Caco-2 (cell line): ENCODE measurements at regions not wholly inside any gene's neighbourhood (a gene's known extent, or its start where the extent isn't known, plus 50 kb on each side); places are given as distances from the start of the nearest gene placed in this dataset.

Experiments used
- BruUV-seq: library from RNA; stranded (reverse); fragments of 400-500 nt; replicated peaks from 2 replicates; lab custom pipeline; 2021; lab: Mats Ljungman, UMichigan
- CTCF ChIA-PET: fragments of 300-600 bp; sonication (Branson Sonifier 250); formaldehyde crosslinking; loops from one replicate; lab custom pipeline; 2022; ENCODE audit warnings: antibody characterized with exemption; lab: Charles Lee
- POLR2A ChIA-PET: fragments of 300-600 bp; sonication (Branson Sonifier 250); formaldehyde crosslinking; loops from one replicate; lab custom pipeline; 2022; ENCODE audit warnings: antibody characterized with exemption; lab: Charles Lee
- DNase-seq, 2 experiments: peaks; one replicate each; pipeline versions ENCODE4 v3.0.0 to v3.0.0-alpha.2; 2020 to 2022
- H3K27me3 ChIP-seq: replicated peaks from 2 replicates; pipeline ENCODE4 v1.6.0; 2011; ENCODE audit warnings: low read length; ENCODE audit not compliant: control insufficient read depth, insufficient read depth
- H3K36me3 ChIP-seq: 2 replicates; pipeline ENCODE4 v1.5.1; 2011; ENCODE audit warnings: low read length; ENCODE audit not compliant: control insufficient read depth, insufficient read depth
- H3K4me1 ChIP-seq: fragments of 250-450 bp; sonication (Bioruptor Pico); 2 replicates; pipeline ENCODE4 v1.5.1; 2020; ENCODE audit warnings: mild to moderate bottlenecking
- H3K4me3 ChIP-seq: 2 replicates; pipeline ENCODE4 v1.5.1; 2011; ENCODE audit warnings: low read depth, mild to moderate bottlenecking, control low read depth, low read length
- H3K9me3 ChIP-seq: fragments of 250-450 bp; sonication (Bioruptor Pico); 2 replicates; pipeline ENCODE4 v1.5.1; 2020; ENCODE audit warnings: mild to moderate bottlenecking, moderate library complexity
- H3K27ac Mint-ChIP-seq: one replicate; pipeline ENCODE4 v1.8.0; 2022; ENCODE audit warnings: mixed read lengths; ENCODE audit not compliant: unreplicated experiment
- H3K27me3 Mint-ChIP-seq: one replicate; pipeline ENCODE4 v1.8.0; 2022; ENCODE audit warnings: mixed read lengths; ENCODE audit not compliant: insufficient read depth, unreplicated experiment
- H3K36me3 Mint-ChIP-seq: one replicate; pipeline ENCODE4 v1.8.0; 2022; ENCODE audit warnings: mild to moderate bottlenecking, mixed read lengths; ENCODE audit not compliant: insufficient read depth, unreplicated experiment
- H3K4me1 Mint-ChIP-seq: one replicate; pipeline ENCODE4 v1.8.0; 2022; ENCODE audit warnings: low read depth, mixed read lengths; ENCODE audit not compliant: unreplicated experiment
- H3K4me3 Mint-ChIP-seq: one replicate; pipeline ENCODE4 v1.8.0; 2022; ENCODE audit warnings: mild to moderate bottlenecking, moderate library complexity, mixed read lengths; ENCODE audit not compliant: unreplicated experiment
- H3K9me3 Mint-ChIP-seq: one replicate; pipeline ENCODE4 v1.8.0; 2022; ENCODE audit warnings: mixed read lengths; ENCODE audit not compliant: unreplicated experiment
- intact Hi-C: fragments of 100-400 bp; cut with micrococcal nuclease; formaldehyde crosslinking; loops from one replicate; pipeline ENCODE4 v1.10.0; 2022; ENCODE audit not compliant: unreplicated experiment
- TF ChIP-seq, protein P1 (sequence below), 2 experiments: fragments of 200-600 bp in 1 of 2; IDR thresholded peaks; 1 replicate in 1 of 2; 2 replicates in 1 of 2; pipeline versions ENCODE4 v1.5.1 to v1.8.0; 2011 to 2022; ENCODE audit warnings: antibody characterized with exemption in 1 of 2, control low read depth in 1 of 2, inconsistent platforms in 1 of 2, low read depth in 1 of 2, low read length in 1 of 2, mild to moderate bottlenecking in 1 of 2, moderate library complexity in 1 of 2; ENCODE audit not compliant: insufficient read depth in 1 of 2, severe bottlenecking in 1 of 2, unreplicated experiment in 1 of 2

DNA sequence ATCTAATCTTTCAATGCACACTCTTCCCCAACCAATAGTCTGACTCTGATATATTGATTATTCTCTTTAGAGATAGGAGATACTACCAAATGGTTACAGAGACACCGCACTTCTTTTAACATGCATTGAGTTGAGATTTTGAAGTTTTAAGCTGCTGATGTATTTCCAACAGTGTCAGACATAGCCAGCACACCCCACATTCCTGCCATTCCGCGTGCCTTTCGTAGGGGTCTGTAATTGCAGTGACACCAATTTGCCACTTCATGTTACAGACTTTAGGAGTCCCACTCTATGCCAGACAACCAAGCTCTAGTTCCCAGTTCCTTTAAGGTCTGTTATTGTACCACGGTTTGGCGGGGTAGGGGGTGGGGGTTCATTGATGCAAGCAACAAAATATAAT lies 618.2 kb upstream of the FRG1 start:
- Histone ChIP-seq H3K4me3 (no peak overlapping the region), H3K36me3 (no peaks in the 10 kb centered on the region), H3K4me1 (no peaks in the 10 kb centered on the region), H3K27me3 (no peaks in the 10 kb centered on the region), H3K9me3 (no peaks in the 10 kb centered on the region; the same call in 1 of the 2 replicates)
- TF ChIP-seq, protein P1, sequence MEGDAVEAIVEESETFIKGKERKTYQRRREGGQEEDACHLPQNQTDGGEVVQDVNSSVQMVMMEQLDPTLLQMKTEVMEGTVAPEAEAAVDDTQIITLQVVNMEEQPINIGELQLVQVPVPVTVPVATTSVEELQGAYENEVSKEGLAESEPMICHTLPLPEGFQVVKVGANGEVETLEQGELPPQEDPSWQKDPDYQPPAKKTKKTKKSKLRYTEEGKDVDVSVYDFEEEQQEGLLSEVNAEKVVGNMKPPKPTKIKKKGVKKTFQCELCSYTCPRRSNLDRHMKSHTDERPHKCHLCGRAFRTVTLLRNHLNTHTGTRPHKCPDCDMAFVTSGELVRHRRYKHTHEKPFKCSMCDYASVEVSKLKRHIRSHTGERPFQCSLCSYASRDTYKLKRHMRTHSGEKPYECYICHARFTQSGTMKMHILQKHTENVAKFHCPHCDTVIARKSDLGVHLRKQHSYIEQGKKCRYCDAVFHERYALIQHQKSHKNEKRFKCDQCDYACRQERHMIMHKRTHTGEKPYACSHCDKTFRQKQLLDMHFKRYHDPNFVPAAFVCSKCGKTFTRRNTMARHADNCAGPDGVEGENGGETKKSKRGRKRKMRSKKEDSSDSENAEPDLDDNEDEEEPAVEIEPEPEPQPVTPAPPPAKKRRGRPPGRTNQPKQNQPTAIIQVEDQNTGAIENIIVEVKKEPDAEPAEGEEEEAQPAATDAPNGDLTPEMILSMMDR (IDR thresholded peaks at IDR 0.05; ENCODE audit: insufficient read depth in 1 of 2, low read depth in 1 of 2, low read length in 1 of 2, severe bottlenecking in 1 of 2, unreplicated experiment in 1 of 2), result no peak
- Mint-ChIP-seq H3K27me3 (no peaks in the 10 kb centered on the region), H3K9me3 (peaks cover 10% of the 10 kb centered on the region), H3K27ac (no peak overlapping the region), H3K4me3 (no peak overlapping the region), H3K4me1 (no peaks in the 10 kb centered on the region), H3K36me3 (no peaks in the 10 kb centered on the region)
- intact Hi-C loops, result no loop called here
- ChIA-PET CTCF (no interaction called here), POLR2A (no interaction called here)
- no peak for DNase-seq
- no TSS peak for BruUV-seq

DNA sequence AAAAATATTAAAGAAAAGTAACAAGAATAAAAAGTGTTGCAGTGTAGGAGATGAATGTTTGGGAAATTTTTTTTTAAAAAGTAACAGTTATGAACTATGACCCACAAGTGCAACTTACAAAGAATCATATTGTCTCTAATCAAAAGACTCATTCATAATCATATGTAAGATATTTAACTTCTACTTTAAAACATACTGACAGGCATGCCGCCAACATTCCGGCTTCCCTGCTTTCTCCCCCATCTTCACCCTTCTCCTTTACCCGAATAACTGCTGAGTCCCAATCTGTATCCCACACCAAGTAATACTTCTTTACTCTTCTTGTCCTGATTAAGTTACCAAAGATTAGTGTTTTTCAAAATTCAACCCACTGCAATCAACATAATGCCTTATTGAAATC lies 598.8 kb upstream of the FRG1 start:
- BruUV-seq, result no TSS peak
- no peaks in the 10 kb centered on the region for H3K9me3 Mint-ChIP-seq
- CTCF ChIA-PET, result no interaction called here

DNA sequence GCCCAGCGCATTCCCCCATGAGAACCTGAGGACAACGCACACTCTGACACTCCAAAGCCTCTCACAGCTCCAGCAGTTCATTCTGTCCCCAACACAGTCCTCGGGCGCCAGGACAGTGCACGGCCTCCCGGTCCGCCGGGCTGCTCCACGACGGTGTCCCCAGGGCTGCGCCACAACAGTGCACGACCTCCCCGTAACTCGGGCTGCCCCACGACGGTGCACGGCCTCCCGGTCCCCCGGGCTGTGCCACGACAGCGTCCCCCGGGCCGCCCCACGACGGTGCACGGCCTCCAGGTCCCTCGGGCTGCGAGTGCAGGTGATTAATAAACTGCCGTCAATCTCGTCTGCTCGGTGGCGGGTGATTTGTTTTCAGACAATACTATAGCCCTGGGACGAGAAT lies 585.1 kb upstream of the FRG1 start:
- peaks cover 8% of the 10 kb centered on the region for H3K27me3 Mint-ChIP-seq
- Histone ChIP-seq H3K4me3 (no peak overlapping the region), H3K9me3 (no peaks in the 10 kb centered on the region), H3K27me3 (no peaks in the 10 kb centered on the region), H3K36me3 (no peaks in the 10 kb centered on the region), H3K4me1 (no peaks in the 10 kb centered on the region)
- ChIA-PET CTCF (no interaction called here), POLR2A (no interaction called here)
- no TSS peak for BruUV-seq
- H3K9me3 Mint-ChIP-seq, result no peaks in the 10 kb centered on the region
- H3K36me3 Mint-ChIP-seq, result no peaks in the 10 kb centered on the region
- H3K4me3 Mint-ChIP-seq, result no peak overlapping the region
- H3K4me1 Mint-ChIP-seq, result no peaks in the 10 kb centered on the region
- no peak overlapping the region for H3K27ac Mint-ChIP-seq
- intact Hi-C loops, result no loop called here
- no peak for DNase-seq
- TF ChIP-seq, protein P1 (IDR thresholded peaks at IDR 0.05; ENCODE audit: insufficient read depth in 1 of 2, low read depth in 1 of 2, low read length in 1 of 2, severe bottlenecking in 1 of 2, unreplicated experiment in 1 of 2), result no peak

More for the DNA sequence above, 598.8 kb upstream of the FRG1 start:
- no peak overlapping the region for H3K4me3 ChIP-seq
- POLR2A ChIA-PET, result no interaction called here
- H3K27me3 ChIP-seq, result no peaks in the 10 kb centered on the region
- H3K36me3 ChIP-seq, result no peaks in the 10 kb centered on the region
- H3K4me1 ChIP-seq, result no peaks in the 10 kb centered on the region
- intact Hi-C loops, result no loop called here
- no peak overlapping the region for H3K4me3 Mint-ChIP-seq
- H3K4me1 Mint-ChIP-seq, result no peaks in the 10 kb centered on the region
- no peak overlapping the region for H3K27ac Mint-ChIP-seq
- peaks cover 12% of the 10 kb centered on the region for H3K27me3 Mint-ChIP-seq
- TF ChIP-seq, protein P1 (IDR thresholded peaks at IDR 0.05; ENCODE audit: insufficient read depth in 1 of 2, low read depth in 1 of 2, low read length in 1 of 2, severe bottlenecking in 1 of 2, unreplicated experiment in 1 of 2), result no peak
- DNase-seq, result no peak
- H3K36me3 Mint-ChIP-seq, result no peaks in the 10 kb centered on the region
- H3K9me3 ChIP-seq, result no peaks in the 10 kb centered on the region
